Mesenchymal stem cell (in vitro differentiated cells and primary cell): ENCODE measurements at regions not wholly inside any gene's neighbourhood (a gene's known extent, or its start where the extent isn't known, plus 50 kb on each side); places are given as distances from the start of the nearest gene placed in this dataset.
A peak's percentile ranks its signal among the peaks of the same experiment; 100 is the strongest.

Source experiments
- DNase-seq: peaks from one replicate; pipeline ENCODE4 v3.0.0-alpha.2; 2013
- H2AFZ ChIP-seq: one replicate; pipeline ENCODE4 v1.6.1; 2013; ENCODE audit warnings: low read depth, mild to moderate bottlenecking, control low read depth, inconsistent platforms, low read length, moderate library complexity
- H2AK5ac ChIP-seq: 2 replicates; pipeline ENCODE4 v1.6.1; 2013; ENCODE audit warnings: low read length, moderate library complexity, mild to moderate bottlenecking, inconsistent platforms; ENCODE audit not compliant: severe bottlenecking
- H2BK120ac ChIP-seq: one replicate; pipeline ENCODE4 v1.6.1; 2013; ENCODE audit warnings: low read depth, mild to moderate bottlenecking, inconsistent platforms, low read length, moderate library complexity
- H2BK12ac ChIP-seq, 2 experiments: one replicate each; pipeline ENCODE4 v1.6.1; 2013; ENCODE audit warnings: inconsistent platforms in 2 of 2, low read length in 2 of 2, mild to moderate bottlenecking in 2 of 2, moderate library complexity in 2 of 2, control low read depth in 1 of 2
- H2BK15ac ChIP-seq: one replicate; pipeline ENCODE4 v1.6.1; 2013; ENCODE audit warnings: mild to moderate bottlenecking, low read depth, inconsistent platforms; ENCODE audit not compliant: poor library complexity, severe bottlenecking
- H2BK5ac ChIP-seq: 2 replicates; pipeline ENCODE4 v1.6.1; 2013; ENCODE audit warnings: low read depth, mild to moderate bottlenecking, low read length, control low read depth, inconsistent platforms; ENCODE audit not compliant: poor library complexity, severe bottlenecking
- H3K14ac ChIP-seq, 2 experiments: one replicate each; pipeline ENCODE4 v1.6.1; 2013; ENCODE audit warnings: inconsistent platforms in 2 of 2, low read length in 2 of 2, control low read depth in 1 of 2, mild to moderate bottlenecking in 1 of 2, moderate library complexity in 1 of 2
- H3K18ac ChIP-seq, 2 experiments: one replicate each; pipeline ENCODE4 v1.6.1; 2013; ENCODE audit warnings: inconsistent platforms in 2 of 2, low read length in 2 of 2, control low read depth in 1 of 2, low read depth in 1 of 2, mild to moderate bottlenecking in 1 of 2
- H3K23ac ChIP-seq, 2 experiments: one replicate each; pipeline ENCODE4 v1.6.1; 2013; ENCODE audit warnings: inconsistent platforms in 2 of 2, low read length in 2 of 2, mild to moderate bottlenecking in 2 of 2, moderate library complexity in 2 of 2, control low read depth in 1 of 2
- H3K27ac ChIP-seq: 2 replicates; pipeline ENCODE4 v1.5.1; 2013; ENCODE audit warnings: mild to moderate bottlenecking, moderate library complexity, low read length, control low read depth, inconsistent platforms; ENCODE audit not compliant: poor library complexity, severe bottlenecking
- H3K27me3 ChIP-seq, 2 experiments: 2 replicates each; pipeline versions ENCODE4 v1.6.1 to v1.7.0; 2013; ENCODE audit warnings: low read length in 2 of 2, mild to moderate bottlenecking in 2 of 2, moderate library complexity in 2 of 2, control low read depth in 1 of 2, inconsistent platforms in 1 of 2; ENCODE audit not compliant: control insufficient read depth in 1 of 2, insufficient read depth in 1 of 2
- H3K36me3 ChIP-seq, 2 experiments: 2 replicates each; pipeline versions ENCODE4 v1.6.1 to v1.7.0; 2013; ENCODE audit warnings: low read length in 2 of 2, control low read depth in 1 of 2, inconsistent platforms in 1 of 2, low read depth in 1 of 2, mild to moderate bottlenecking in 1 of 2; ENCODE audit not compliant: insufficient read depth in 2 of 2, control insufficient read depth in 1 of 2
- H3K4ac ChIP-seq, 2 experiments: one replicate each; pipeline ENCODE4 v1.6.1; 2013; ENCODE audit warnings: inconsistent platforms in 2 of 2, low read length in 2 of 2, mild to moderate bottlenecking in 2 of 2, moderate library complexity in 2 of 2, control low read depth in 1 of 2, low read depth in 1 of 2
- H3K4me1 ChIP-seq: 2 replicates; pipeline ENCODE4 v1.6.1; 2013; ENCODE audit warnings: low read depth, low read length, control low read depth; ENCODE audit not compliant: control insufficient read depth, insufficient read depth
- H3K4me2 ChIP-seq: 2 replicates; pipeline ENCODE4 v1.6.1; 2013; ENCODE audit warnings: low read length, mild to moderate bottlenecking, inconsistent platforms; ENCODE audit not compliant: poor library complexity, severe bottlenecking
- H3K4me3 ChIP-seq, 2 experiments: 2 replicates each; pipeline versions ENCODE4 v1.5.1 to v1.7.0; 2013; ENCODE audit warnings: low read length in 2 of 2, mild to moderate bottlenecking in 2 of 2, control low read depth in 1 of 2, low read depth in 1 of 2; ENCODE audit not compliant: insufficient read depth in 1 of 2
- H3K79me1 ChIP-seq: replicated peaks from 2 replicates; pipeline ENCODE4 v1.6.1; 2013; ENCODE audit warnings: mild to moderate bottlenecking, control low read depth, low read length, inconsistent platforms; ENCODE audit not compliant: poor library complexity, severe bottlenecking
- H3K9ac ChIP-seq: 2 replicates; pipeline ENCODE4 v1.7.0; 2013; ENCODE audit warnings: mild to moderate bottlenecking, low read length, moderate library complexity
- H3K9me3 ChIP-seq: 2 replicates; pipeline ENCODE4 v1.7.0; 2013; ENCODE audit warnings: mild to moderate bottlenecking, low read length; ENCODE audit not compliant: control insufficient read depth
- H4K8ac ChIP-seq: one replicate; pipeline ENCODE4 v1.6.1; 2013; ENCODE audit warnings: inconsistent platforms, mild to moderate bottlenecking, low read length, moderate library complexity
- H4K91ac ChIP-seq: one replicate; pipeline ENCODE4 v1.6.1; 2013; ENCODE audit warnings: mild to moderate bottlenecking, low read length, inconsistent platforms
- WGBS: methylation state at CpG from one replicate; pipeline ENCODE4 v1.1.7; 2013; ENCODE audit warnings: mixed read lengths; 5-methylcytosine and 5-hydroxymethylcytosine counted together

DNA sequence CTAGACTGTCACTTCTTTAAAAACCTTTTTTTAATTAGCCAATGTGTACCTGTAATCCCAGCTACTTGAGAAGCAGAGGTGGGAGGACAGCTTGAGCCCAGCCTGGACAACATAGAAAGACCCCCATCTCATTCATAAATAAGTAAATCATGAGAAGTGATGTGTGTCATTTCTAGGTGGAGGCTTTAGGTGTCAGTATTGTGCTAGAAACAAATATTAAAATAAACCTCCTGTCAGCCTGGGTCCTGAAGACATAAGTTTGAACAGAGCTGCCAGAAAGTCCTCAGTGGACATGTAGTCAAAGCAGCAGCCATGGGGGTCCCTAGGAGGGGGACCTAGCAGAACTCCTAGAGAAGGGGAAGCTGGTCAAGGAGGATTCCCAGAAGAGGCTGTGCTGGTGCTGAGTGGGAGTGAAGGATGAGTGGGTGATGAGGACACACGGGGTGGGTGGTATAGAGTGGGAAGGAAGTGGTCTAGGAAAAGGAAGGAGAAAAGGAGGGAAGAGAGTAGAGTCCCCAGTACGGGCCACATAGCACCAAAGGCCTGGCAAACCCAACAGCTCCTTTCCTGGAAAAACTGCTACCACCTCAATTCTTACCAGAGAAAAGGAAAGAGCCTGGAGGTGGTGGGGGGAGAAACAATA is 316.6 kb upstream of the NCKAP5 start:
- Histone ChIP-seq H2BK15ac (no peak overlapping the region), H3K36me3 (no peaks in the 10 kb centered on the region), H2BK120ac (no peak overlapping the region), H3K4me1 (no peaks in the 10 kb centered on the region), H4K8ac (no peak overlapping the region), H3K9me3 (no peaks in the 10 kb centered on the region), H3K4me3 (no peak overlapping the region), H3K79me1 (no peaks in the 10 kb centered on the region), H4K91ac (no peak overlapping the region), H2AK5ac (no peak overlapping the region), H3K23ac (no peak overlapping the region), H3K4ac (no peak overlapping the region), H3K27me3 (peaks cover 31 to 32% of the 10 kb centered on the region in 2 experiments), H2BK5ac (no peak overlapping the region), H3K27ac (no peak overlapping the region), H3K18ac (no peak overlapping the region), H2BK12ac (no peak overlapping the region), H3K9ac (no peak overlapping the region), H3K14ac (no peak overlapping the region), H2AFZ (no peak overlapping the region), H3K4me2 (no peak overlapping the region)
- no CpG with 5 or more reads among the region's 2 CpGs for WGBS
- no peak for DNase-seq

DNA sequence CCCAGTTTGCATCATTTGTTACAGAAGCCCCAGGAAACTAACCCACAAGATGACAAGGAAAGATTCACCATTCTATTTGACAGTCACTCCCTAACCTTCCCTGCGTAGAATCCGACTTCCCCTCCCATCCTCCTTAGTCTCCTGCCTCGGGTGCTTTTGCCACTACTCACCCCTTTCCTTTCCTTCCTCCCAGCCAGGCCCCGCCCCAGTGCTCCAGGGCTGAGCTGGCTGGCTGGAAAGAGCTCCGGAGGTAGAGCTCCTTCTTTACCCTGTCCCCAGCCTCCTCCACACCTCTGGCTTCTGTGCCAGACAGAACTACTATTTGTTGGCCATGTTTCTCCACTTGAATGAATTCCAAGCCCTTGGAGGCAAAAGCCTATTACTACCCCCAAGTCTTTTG is 317.6 kb upstream of the NCKAP5 start:
- Histone ChIP-seq H2BK120ac (no peak overlapping the region), H4K91ac (no peak overlapping the region), H3K27ac (no peak overlapping the region), H3K9me3 (no peaks in the 10 kb centered on the region), H3K4ac (no peak overlapping the region), H2BK12ac (no peak overlapping the region), H2BK15ac (no peak overlapping the region), H3K23ac (no peak overlapping the region), H3K9ac (no peak overlapping the region), H2AK5ac (no peak overlapping the region), H2BK5ac (no peak overlapping the region), H3K4me3 (no peak overlapping the region), H4K8ac (no peak overlapping the region), H3K14ac (no peak overlapping the region), H3K27me3 (peaks cover 32 to 41% of the 10 kb centered on the region in 2 experiments), H3K18ac (no peak overlapping the region), H3K36me3 (no peaks in the 10 kb centered on the region), H3K79me1 (no peaks in the 10 kb centered on the region), H2AFZ (no peak overlapping the region), H3K4me1 (no peaks in the 10 kb centered on the region), H3K4me2 (no peak overlapping the region)
- no peak for DNase-seq
- WGBS: 54% methylated on average over 5 of the region's 5 CpGs

- no peak overlapping the region for H2BK12ac ChIP-seq
- H2AK5ac ChIP-seq: no peak overlapping the region
- no peak overlapping the region for H4K8ac ChIP-seq
- H3K36me3 ChIP-seq: no peaks in the 10 kb centered on the region
- no peak overlapping the region for H3K27ac ChIP-seq
- peak overlapping the region in 1 of 2 experiments; percentile 54 for H3K4me3 ChIP-seq
- peak overlapping the region; percentile 48 for H3K4me2 ChIP-seq
- H2BK120ac ChIP-seq: no peak overlapping the region
- peak; percentile 64 for DNase-seq
- no peak overlapping the region for H2BK15ac ChIP-seq
- no peak overlapping the region for H2BK5ac ChIP-seq
- H3K9me3 ChIP-seq: no peaks in the 10 kb centered on the region
- no peak overlapping the region for H3K18ac ChIP-seq
- no peak overlapping the region for H4K91ac ChIP-seq
- no peak overlapping the region for H3K23ac ChIP-seq
- no peaks in the 10 kb centered on the region for H3K4me1 ChIP-seq
- H3K27me3 ChIP-seq: peaks cover 35 to 46% of the 10 kb centered on the region in 2 experiments
- 56% methylated on average over 19 of the region's 19 CpGs for WGBS
- H3K79me1 ChIP-seq: no peaks in the 10 kb centered on the region
- no peak overlapping the region for H3K4ac ChIP-seq
- H2AFZ ChIP-seq: no peak overlapping the region
- H3K14ac ChIP-seq: no peak overlapping the region
- peak overlapping the region; percentile 64 for H3K9ac ChIP-seq
Observed at GRCh38 chr2:133886735-133887675, 318.7 kb upstream of the NCKAP5 start.

GRCh38 chr2:133887676-133888040 is 319.4 kb upstream of the NCKAP5 start:
- no peaks in the 10 kb centered on the region for H3K4me1 ChIP-seq
- no peak overlapping the region for H4K91ac ChIP-seq
- H3K27me3 ChIP-seq: peaks cover 35 to 47% of the 10 kb centered on the region in 2 experiments
- H3K4me3 ChIP-seq: no peak overlapping the region
- H2AK5ac ChIP-seq: no peak overlapping the region
- H3K23ac ChIP-seq: no peak overlapping the region
- H3K9ac ChIP-seq: no peak overlapping the region
- H3K4me2 ChIP-seq: no peak overlapping the region
- DNase-seq: no peak
- H2BK5ac ChIP-seq: no peak overlapping the region
- H3K36me3 ChIP-seq: no peaks in the 10 kb centered on the region
- H2AFZ ChIP-seq: no peak overlapping the region
- H2BK12ac ChIP-seq: no peak overlapping the region
- no peak overlapping the region for H3K18ac ChIP-seq
- no peaks in the 10 kb centered on the region for H3K79me1 ChIP-seq
- H4K8ac ChIP-seq: no peak overlapping the region
- no peak overlapping the region for H3K27ac ChIP-seq
- no peak overlapping the region for H2BK15ac ChIP-seq
- no peak overlapping the region for H3K14ac ChIP-seq
- H3K4ac ChIP-seq: no peak overlapping the region
- H3K9me3 ChIP-seq: no peaks in the 10 kb centered on the region
- WGBS: 75% methylated on average over 3 of the region's 4 CpGs
- no peak overlapping the region for H2BK120ac ChIP-seq
